HG03439 (cell line): ENCODE measurements at regions not wholly inside any gene's neighbourhood (a gene's known extent, or its start where the extent isn't known, plus 50 kb on each side); places are given as distances from the start of the nearest gene placed in this dataset.

Source experiments
- ATAC-seq: cut with Tn5 transposase; IDR thresholded peaks from one replicate; pipeline ENCODE4 v1.9.1; 2021; ENCODE audit warnings: mild to moderate bottlenecking, moderate library complexity; ENCODE audit not compliant: unreplicated experiment

- no peak for ATAC-seq
These were observed 117.8 kb upstream of the NXT1 start for GRCh38 chr20:23232679-23233308.

GRCh38 chr20:23232219-23232581, 118.4 kb upstream of the NXT1 start:
- ATAC-seq: no peak

- no peak for ATAC-seq
These were observed 118.9 kb upstream of the NXT1 start for GRCh38 chr20:23231561-23232218.

- ATAC-seq: no peak
These were observed 119.7 kb upstream of the NXT1 start for GRCh38 chr20:23230766-23231385.

- ATAC-seq: no peak
These were observed 120.6 kb upstream of the NXT1 start for GRCh38 chr20:23229989-23230388.

- ATAC-seq: no peak
These were observed 121.7 kb upstream of the NXT1 start for GRCh38 chr20:23228912-23229311.

- ATAC-seq: no peak
These were observed 122.6 kb upstream of the NXT1 start for GRCh38 chr20:23227976-23228375.

GRCh38 chr20:23227274-23227673, 123.3 kb upstream of the NXT1 start:
- ATAC-seq: no peak

- ATAC-seq: no peak
These were observed 123.9 kb upstream of the NXT1 start for GRCh38 chr20:23226612-23227265.

GRCh38 chr20:23225407-23226060, 125.1 kb upstream of the NXT1 start:
- no peak for ATAC-seq

- ATAC-seq: no peak
These were observed 125.8 kb upstream of the NXT1 start for GRCh38 chr20:23224806-23225205.

- ATAC-seq: no peak
These were observed 126.5 kb upstream of the NXT1 start for GRCh38 chr20:23223908-23224580.

- no peak for ATAC-seq
These were observed 127.9 kb upstream of the NXT1 start for GRCh38 chr20:23222531-23223200.

GRCh38 chr20:23217023-23217422, 130.9 kb upstream of the CD93 start:
- ATAC-seq: no peak

GRCh38 chr20:23215344-23215995, 129.3 kb upstream of the CD93 start:
- ATAC-seq: no peak

GRCh38 chr20:23214903-23215302, 128.8 kb upstream of the CD93 start:
- no peak for ATAC-seq

GRCh38 chr20:23212464-23212995, 126.4 kb upstream of the CD93 start:
- ATAC-seq: no peak

- no peak for ATAC-seq
These were observed 125.9 kb upstream of the CD93 start for GRCh38 chr20:23212011-23212410.

GRCh38 chr20:23211164-23211563, 125.0 kb upstream of the CD93 start:
- no peak for ATAC-seq
